Mesodermal cell (in vitro differentiated cells): ENCODE measurements at regions not wholly inside any gene's neighbourhood (a gene's known extent, or its start where the extent isn't known, plus 50 kb on each side); places are given as distances from the start of the nearest gene placed in this dataset.

ENCODE experiments used
- H3K27ac ChIP-seq: 2 replicates; pipeline ENCODE4 v1.7.0; 2013; ENCODE audit warnings: mild to moderate bottlenecking, low read depth, low read length, moderate library complexity; ENCODE audit not compliant: severe bottlenecking
- H3K36me3 ChIP-seq: 2 replicates; pipeline ENCODE4 v1.7.1; 2013; ENCODE audit warnings: mild to moderate bottlenecking, low read length, moderate library complexity; ENCODE audit not compliant: control insufficient read depth, insufficient read depth
- H3K4me1 ChIP-seq: one replicate; pipeline ENCODE4 v1.7.1; 2013; ENCODE audit warnings: mild to moderate bottlenecking, low read length; ENCODE audit not compliant: insufficient read depth, control insufficient read depth, poor library complexity, severe bottlenecking
- H3K4me3 ChIP-seq: 2 replicates; pipeline ENCODE4 v1.7.0; 2013; ENCODE audit warnings: low read length, control low read depth, mild to moderate bottlenecking; ENCODE audit not compliant: insufficient read depth, poor library complexity, severe bottlenecking; ENCODE audit errors: extremely low read depth
- H3K9me3 ChIP-seq: 2 replicates; pipeline ENCODE4 v1.7.1; 2013; ENCODE audit warnings: mild to moderate bottlenecking, low read length, moderate library complexity; ENCODE audit not compliant: control insufficient read depth
- WGBS, 2 experiments: methylation state at CpG; one replicate each; pipeline ENCODE4 v1.1.5; 2013; ENCODE audit warnings: missing lambda C conversion rate in 2 of 2; ENCODE audit not compliant: insufficient coverage in 2 of 2; 5-methylcytosine and 5-hydroxymethylcytosine counted together

- H3K4me3 ChIP-seq, result no peak overlapping the region
- H3K9me3 ChIP-seq, result no peaks in the 10 kb centered on the region
- H3K4me1 ChIP-seq, result no peaks in the 10 kb centered on the region
- H3K36me3 ChIP-seq, result no peaks in the 10 kb centered on the region
- no peak overlapping the region for H3K27ac ChIP-seq
- 86% methylated on average over 1 of the region's 2 CpGs; no CpG with 5 or more reads in 1 of the 2 experiments for WGBS, 2 experiments
Observed at GRCh38 chrX:5057786-5058185, 1170.9 kb downstream of the NLGN4X start.

- Histone ChIP-seq H3K9me3 (peaks cover 6% of the 10 kb centered on the region), H3K36me3 (no peaks in the 10 kb centered on the region), H3K4me1 (peaks cover 4% of the 10 kb centered on the region), H3K4me3 (no peak overlapping the region), H3K27ac (no peak overlapping the region)
Observed at GRCh38 chrX:5054852-5055251, 1173.8 kb downstream of the NLGN4X start.

GRCh38 chrX:5051831-5052491, 1176.7 kb downstream of the NLGN4X start:
- H3K27ac ChIP-seq, result peak overlapping the region; percentile 94
- H3K9me3 ChIP-seq, result peaks cover 6% of the 10 kb centered on the region
- 18% methylated on average over 2 of the region's 5 CpGs; no CpG with 5 or more reads in 1 of the 2 experiments for WGBS, 2 experiments
- H3K4me1 ChIP-seq, result peaks cover 4% of the 10 kb centered on the region
- no peaks in the 10 kb centered on the region for H3K36me3 ChIP-seq
- H3K4me3 ChIP-seq, result no peak overlapping the region

- Histone ChIP-seq H3K4me1 (no peaks in the 10 kb centered on the region), H3K36me3 (no peaks in the 10 kb centered on the region), H3K4me3 (no peak overlapping the region), H3K9me3 (no peaks in the 10 kb centered on the region), H3K27ac (no peak overlapping the region)
- 89 to 100% methylated on average over 2 of the region's 3 CpGs for WGBS, 2 experiments
Observed at GRCh38 chrX:5042563-5042962, 1186.1 kb downstream of the NLGN4X start.

GRCh38 chrX:5031792-5032191, 1196.9 kb downstream of the NLGN4X start:
- Histone ChIP-seq H3K36me3 (no peaks in the 10 kb centered on the region), H3K9me3 (no peaks in the 10 kb centered on the region), H3K27ac (no peak overlapping the region), H3K4me1 (no peaks in the 10 kb centered on the region), H3K4me3 (no peak overlapping the region)
- 85 to 93% methylated on average over 2 to 3 of the region's 7 CpGs for WGBS, 2 experiments

GRCh38 chrX:5015451-5015850, 1213.2 kb downstream of the NLGN4X start:
- Histone ChIP-seq H3K4me3 (no peak overlapping the region), H3K9me3 (no peaks in the 10 kb centered on the region), H3K4me1 (no peaks in the 10 kb centered on the region), H3K36me3 (no peaks in the 10 kb centered on the region), H3K27ac (no peak overlapping the region)
- WGBS, 2 experiments, result no CpG with 5 or more reads among the region's 2 CpGs

- no peak overlapping the region for H3K27ac ChIP-seq
- H3K9me3 ChIP-seq, result no peaks in the 10 kb centered on the region
- no CpG with 5 or more reads among the region's 1 CpG for WGBS, 2 experiments
- H3K4me1 ChIP-seq, result no peaks in the 10 kb centered on the region
- no peak overlapping the region for H3K4me3 ChIP-seq
- no peaks in the 10 kb centered on the region for H3K36me3 ChIP-seq
Observed at GRCh38 chrX:4994855-4995254, 1233.8 kb downstream of the NLGN4X start.

- Histone ChIP-seq H3K4me3 (no peak overlapping the region), H3K9me3 (no peaks in the 10 kb centered on the region), H3K4me1 (no peaks in the 10 kb centered on the region), H3K27ac (no peak overlapping the region), H3K36me3 (no peaks in the 10 kb centered on the region)
- no CpG with 5 or more reads among the region's 1 CpG for WGBS, 2 experiments
Observed at GRCh38 chrX:4978613-4979012, 1250.1 kb downstream of the NLGN4X start.

GRCh38 chrX:4971646-4972045, 1257.0 kb downstream of the NLGN4X start:
- Histone ChIP-seq H3K4me3 (no peak overlapping the region), H3K4me1 (no peaks in the 10 kb centered on the region), H3K36me3 (no peaks in the 10 kb centered on the region), H3K27ac (no peak overlapping the region), H3K9me3 (no peaks in the 10 kb centered on the region)
- WGBS, 2 experiments, result 100% methylated on average over 1 of the region's 2 CpGs; no CpG with 5 or more reads in 1 of the 2 experiments

GRCh38 chrX:4964112-4964511, 1250.7 kb upstream of the PRKX start:
- no peaks in the 10 kb centered on the region for H3K9me3 ChIP-seq
- WGBS, 2 experiments, result 100% methylated on average over 1 of the region's 3 CpGs; no CpG with 5 or more reads in 1 of the 2 experiments
- no peaks in the 10 kb centered on the region for H3K4me1 ChIP-seq
- H3K4me3 ChIP-seq, result no peak overlapping the region
- H3K36me3 ChIP-seq, result no peaks in the 10 kb centered on the region
- no peak overlapping the region for H3K27ac ChIP-seq

- no peaks in the 10 kb centered on the region for H3K36me3 ChIP-seq
- no peak overlapping the region for H3K27ac ChIP-seq
- no peaks in the 10 kb centered on the region for H3K9me3 ChIP-seq
- no peaks in the 10 kb centered on the region for H3K4me1 ChIP-seq
- no peak overlapping the region for H3K4me3 ChIP-seq
- WGBS, 2 experiments, result no CpG with 5 or more reads among the region's 2 CpGs
Observed at GRCh38 chrX:4963432-4963831, 1250.0 kb upstream of the PRKX start.
